NCI-H460 (cell line): ENCODE measurements at regions not wholly inside any gene's neighbourhood (a gene's known extent, or its start where the extent isn't known, plus 50 kb on each side); places are given as distances from the start of the nearest gene placed in this dataset.
"Not testable (repeated sequence)": the region's sequence is repeated elsewhere in the genome, so short reads cannot be mapped to it uniquely, and the experiment has no call there.

Experiments used
- DNase-seq: peaks from one replicate; pipeline ENCODE4 v3.0.0-alpha.2; 2016; ENCODE audit warnings: low read depth; ENCODE audit errors: extremely low read depth

DNA sequence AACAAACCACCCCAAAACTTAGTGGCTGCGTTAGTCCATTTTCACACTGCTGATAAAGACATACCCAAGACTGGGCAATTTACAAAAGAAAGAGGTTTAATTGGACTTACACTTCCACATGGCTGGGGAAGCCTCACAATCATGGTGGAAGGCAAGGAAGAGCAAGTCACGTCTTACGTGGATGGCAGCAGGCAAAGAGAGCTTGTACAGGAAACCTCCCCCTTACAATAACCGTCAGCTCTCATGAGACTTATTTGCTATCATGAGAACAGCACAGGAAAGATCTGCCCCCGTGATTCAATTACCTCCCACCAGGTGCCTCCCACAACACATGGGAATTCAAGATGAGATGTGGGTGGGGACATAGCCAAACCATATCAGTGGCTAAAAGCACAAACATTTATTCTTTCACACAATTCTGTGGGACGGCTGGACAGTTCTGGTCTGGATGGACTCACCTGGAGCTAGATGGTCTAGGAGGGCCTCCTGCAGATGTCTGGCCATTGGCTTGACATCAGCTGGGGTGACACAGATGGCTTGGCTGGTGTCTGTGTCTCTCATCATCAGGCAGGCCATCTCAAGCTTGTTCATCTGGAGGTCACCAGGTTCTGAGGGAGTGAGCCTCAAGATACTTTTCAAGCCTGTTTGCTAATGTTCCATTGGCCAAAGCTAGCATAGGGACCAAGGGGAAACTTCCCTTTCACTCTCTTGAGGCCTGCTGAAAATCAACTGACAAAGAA is 104.1 kb downstream of the SMIM20 start:
- DNase-seq = not testable (repeated sequence)

DNA sequence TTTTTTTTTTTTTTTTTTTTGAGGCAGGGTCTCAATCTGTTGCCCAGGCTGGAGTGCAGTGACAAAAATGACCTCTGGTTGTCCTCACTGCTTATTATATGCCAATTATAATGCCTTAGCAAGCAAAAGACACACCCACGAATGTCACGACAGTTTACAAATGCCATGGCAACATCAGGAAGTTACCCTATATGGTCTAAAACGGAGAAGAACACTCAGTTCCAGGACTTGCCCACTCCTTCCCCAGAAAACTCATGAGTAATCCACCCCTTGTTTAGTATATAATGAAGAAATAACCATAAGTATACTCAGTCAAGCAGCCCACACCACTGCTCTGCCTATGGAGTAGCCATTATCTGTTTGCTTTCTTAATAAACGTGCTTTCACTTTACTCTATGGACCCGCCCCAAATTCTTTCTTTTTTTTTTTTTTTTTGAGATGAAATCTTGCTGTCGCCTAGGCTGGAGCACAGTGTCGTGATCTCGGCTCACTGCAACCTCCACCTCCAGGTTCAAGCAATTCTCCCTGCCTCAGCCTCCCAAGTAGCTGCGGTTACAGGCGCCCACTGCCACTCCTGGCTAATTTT is 106.2 kb downstream of the SMIM20 start:
- DNase-seq = no peak

DNA sequence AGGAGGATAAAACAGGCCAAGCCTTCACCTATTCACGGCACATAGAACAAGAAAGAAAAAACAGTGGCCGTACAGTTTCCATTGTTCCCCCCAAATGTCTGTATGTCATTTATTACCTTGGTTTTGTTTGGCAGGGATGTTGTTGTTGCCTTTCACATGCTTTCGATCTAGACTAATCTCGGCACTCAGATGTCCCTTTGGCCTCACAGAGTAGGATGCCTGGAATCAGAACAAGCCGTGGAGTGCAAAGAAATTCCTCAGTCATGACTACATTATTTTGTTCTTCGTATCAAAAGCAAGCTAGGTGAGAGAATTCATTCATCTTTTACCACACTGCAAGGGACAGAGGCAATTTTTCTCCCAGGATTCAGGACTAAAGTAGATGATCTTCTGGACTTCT is 106.9 kb downstream of the SMIM20 start:
- DNase-seq = no peak

DNA sequence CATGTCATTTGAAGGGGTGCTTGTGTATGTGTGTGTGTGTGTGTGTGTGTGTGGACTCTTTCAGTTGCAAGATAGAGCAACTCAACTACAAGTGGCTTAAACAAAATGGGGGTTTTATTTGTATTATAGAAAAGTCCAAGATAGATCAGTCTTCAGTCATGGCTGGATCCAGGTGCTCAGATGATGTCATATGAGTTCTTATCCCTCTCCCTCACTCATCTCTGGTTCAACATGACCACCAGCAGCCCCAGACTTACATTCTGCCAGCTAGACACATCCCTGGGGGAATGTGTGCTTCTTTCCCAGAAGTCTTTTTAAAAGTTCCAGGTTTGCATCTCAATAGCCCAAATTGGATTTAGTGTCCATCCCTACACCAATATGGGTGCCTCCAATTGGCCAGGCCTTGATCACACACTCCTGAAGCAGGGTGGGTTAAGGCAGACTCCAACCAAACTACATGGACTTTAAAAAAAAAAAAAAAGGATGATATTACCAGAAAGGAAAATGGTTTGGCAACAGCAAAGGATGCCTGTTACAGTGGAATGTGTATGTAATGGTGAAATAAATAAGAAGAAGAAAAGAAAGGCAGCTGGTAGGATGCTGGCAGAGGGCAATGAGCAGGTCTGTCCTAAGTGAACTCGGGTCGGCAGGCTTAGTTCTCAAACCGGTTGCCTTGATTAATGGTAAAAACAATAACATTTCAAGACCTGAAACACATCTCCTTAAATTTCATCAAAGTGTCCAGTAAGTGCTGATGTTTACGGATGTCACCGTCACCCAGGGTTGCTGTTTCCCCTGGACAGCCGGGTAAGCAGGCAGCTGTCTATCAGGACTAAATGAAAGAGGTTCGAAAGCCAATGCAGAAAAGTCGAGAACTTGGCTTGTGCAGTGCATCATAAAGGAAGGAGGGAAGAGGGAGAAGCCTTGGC is 107.7 kb downstream of the SMIM20 start:
- DNase-seq = no peak

- peak; percentile 27 for DNase-seq
These were observed 108.6 kb downstream of the SMIM20 start for GRCh38 chr4:26022346-26023202.

DNA sequence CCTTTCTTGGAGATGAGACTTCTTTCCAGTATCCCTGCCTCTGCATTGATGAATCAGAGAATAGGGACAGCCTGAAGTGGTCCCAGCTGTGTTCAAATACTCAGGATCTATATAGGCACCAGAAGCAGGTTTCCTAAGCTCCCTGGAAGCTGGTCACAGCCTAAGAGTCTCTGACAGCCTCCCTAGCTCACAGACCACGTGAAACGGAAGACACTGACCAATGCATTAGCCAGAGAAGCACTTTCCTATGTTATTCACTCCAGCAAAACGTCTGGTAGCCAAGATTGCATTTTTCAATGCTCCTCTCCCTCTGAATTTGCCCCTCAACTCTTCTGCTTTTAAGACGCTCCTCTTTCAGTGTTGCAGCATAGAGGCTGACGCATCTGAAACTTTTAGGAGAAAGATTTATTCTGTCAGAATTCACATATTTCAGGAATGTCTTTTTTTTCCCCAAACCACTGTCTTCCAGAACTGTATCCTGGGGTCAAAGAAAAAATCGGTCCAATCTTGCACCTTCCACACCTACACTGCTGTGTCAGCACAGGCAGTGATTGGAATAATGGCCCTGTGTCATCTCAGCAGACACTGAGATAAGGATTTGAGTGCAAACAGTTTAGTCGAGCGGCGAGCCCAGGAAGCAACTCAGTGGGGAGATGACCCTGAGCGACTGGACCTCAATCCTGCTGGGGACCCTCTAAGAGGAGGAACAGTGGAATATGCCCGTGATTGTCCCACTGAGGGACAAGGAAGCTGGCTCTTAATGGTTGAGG is 109.4 kb downstream of the SMIM20 start:
- DNase-seq = no peak

DNA sequence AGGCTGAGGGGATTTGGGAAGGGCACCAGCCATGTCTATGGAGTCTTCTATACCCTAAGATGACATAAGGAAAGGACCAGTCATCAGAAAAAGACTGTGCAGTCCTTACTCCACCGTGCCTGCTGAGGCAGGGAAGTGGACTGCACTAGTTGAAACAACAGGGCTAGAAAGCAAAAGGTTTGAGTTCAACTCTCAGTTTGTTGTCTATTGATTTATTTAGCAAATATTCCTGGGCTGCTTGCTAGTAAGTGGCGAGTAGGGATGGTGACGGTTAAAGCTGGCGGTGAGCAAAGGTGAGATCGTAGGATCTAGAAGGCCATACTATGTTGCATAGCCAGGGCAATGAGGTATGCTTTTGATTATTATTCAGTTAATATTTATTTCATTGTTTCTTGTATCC is 110.1 kb downstream of the SMIM20 start:
- DNase-seq = no peak

DNA sequence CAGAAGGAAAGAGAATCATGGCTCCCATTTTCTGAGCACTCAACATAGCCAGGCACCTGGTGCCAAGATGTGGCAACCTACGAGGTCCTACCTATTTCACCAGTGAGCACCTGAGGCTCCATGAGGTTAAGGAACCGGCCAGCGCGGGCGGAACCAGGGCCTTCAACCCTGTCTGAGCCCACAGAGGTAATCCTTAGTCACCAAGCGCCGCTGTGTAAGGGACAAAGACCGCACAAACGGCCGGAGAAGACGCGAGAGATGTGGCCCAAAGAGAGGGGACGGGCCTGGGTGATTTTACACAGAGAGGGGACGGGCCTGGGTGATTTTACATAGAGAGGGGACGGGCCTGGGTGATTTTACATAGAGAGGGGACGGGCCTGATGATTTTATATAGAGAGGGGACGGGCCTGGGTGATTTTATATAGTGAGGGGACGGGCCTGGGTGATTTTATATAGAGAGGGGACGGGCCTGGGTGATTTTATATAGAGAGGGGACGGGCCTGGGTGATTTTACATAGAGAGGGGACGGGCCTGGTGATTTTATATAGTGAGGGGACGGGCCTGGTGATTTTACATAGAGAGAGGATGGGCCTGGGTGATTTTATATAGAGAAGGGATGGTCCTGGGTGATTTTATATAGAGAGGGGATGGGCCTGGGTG is 114.2 kb downstream of the SMIM20 start:
- no peak for DNase-seq

DNA sequence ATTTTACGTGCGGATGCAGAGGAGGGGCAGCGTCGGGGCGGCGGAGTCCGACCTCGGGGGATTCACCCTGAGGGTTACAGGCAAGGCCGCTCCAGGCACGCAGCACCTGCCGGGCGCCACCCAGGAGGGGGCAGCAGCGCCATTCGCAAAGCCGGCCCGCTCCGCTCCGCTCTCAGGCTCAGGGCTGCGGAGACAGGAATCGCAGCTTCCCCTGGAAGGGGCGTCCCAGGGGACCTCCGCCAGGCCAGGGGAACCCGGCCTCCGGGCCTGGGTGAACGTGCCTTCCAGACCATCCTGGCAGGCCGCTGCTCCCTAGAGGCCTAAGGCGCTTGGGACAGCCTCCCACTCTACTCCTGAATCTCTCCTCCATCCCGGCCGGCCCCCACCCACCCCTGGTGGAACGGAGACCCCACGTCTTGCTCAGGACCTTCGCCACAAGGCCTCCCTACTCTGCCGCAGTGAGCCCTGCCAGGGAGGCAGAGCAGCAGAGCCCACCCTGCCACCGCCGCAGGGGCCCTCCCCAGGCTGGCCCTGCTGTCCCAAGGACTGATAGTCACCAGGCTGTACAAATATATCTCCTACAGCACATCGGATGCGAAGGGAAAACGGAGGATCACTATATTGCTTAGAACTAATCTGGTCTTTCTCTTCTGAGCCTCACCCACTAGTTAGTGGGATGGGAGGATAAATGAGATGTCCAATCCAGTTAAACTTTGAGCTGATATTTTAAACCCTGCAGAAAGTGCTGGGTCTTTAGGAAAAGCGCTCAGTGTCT is 115.0 kb downstream of the SMIM20 start:
- DNase-seq = peak; percentile 30

DNA sequence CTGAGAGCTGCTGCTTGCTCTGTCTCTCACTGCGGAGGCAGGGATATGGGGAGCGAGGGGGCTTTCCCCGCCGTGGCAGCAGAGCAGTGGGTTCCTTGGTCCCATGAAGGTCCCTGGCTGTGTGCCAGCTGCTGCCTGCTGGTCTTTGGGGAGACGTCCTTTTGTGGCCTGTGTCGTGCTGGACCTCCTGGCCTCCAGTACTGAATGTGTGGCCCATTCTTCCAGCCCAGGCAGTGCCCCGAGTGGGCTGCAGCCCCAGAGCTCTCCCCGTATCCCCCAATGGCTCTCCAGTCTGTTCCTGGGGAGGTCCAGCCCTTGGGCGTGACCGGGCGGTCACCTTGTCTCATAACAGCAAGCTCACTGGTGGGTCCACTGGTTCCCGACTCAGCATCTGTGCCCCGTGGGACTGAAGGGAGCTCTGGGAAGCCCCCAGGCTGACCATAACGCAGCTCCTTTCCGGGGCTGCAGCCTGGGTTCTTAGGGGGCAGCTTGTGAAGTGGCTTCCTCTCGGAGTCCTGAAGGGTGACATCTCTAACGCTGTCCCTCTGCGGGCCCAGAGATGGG is 115.6 kb downstream of the SMIM20 start:
- DNase-seq = no peak

DNA sequence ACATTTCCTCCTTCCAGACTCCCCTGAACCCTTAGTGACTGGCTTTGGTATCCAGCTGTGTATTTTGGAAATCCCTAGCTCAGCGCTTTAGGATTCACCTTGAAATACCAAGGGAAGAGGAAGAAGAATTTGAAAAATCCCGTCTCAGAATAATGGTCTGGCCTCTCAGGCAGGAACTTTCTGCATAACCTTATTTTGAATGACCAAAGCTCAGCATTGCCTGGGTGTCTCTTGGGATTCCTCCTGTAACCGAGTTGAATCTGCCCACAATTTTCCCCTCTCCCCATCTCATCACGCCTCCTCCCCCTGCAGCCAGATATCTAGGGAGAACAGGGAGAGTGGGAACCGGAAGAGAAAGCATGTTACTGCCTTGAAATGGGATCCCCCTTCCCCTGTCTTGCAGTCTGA is 116.2 kb downstream of the SMIM20 start:
- no peak for DNase-seq

DNA sequence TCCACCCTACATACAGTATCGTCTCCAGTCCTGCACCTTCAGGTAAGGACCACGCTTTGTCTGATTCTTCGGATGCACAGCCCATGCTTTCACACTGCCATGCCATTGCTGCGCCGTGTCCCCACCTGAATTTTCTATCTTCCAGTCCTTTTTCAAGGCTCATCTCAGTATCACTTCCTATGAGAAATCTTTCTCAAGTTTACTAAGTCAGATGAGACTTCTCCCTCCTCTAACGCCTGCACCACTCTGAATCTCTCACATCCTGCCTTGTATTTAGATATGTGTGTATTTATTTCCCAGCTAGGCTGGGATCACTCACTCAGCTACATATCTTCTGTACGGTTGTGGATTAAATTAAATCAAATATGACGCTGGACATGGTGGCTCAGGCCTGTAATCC is 116.8 kb downstream of the SMIM20 start:
- DNase-seq = no peak

- no peak for DNase-seq
These were observed 117.7 kb downstream of the SMIM20 start for GRCh38 chr4:26031704-26032103.

DNA sequence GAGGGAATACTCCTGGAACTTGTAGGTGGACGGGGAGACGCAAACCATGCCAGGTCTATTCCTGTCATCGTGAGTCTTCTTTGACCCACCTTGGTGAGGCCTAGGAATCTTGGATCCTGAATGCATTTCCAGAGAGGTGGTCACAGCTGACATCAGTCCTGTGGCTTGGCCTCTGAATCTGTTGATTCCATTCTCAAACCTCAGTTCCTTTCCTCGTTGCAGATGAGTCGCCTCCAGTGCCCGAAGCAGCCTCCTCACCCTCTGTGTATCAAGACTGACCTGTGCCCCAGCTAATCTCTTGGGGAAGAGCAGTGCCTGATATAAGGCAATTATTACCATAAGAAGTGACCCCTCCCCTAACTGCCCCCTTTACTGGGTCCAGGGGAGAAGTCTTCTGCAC is 118.1 kb downstream of the SMIM20 start:
- no peak for DNase-seq

GRCh38 chr4:26032630-26033317 is 118.8 kb downstream of the SMIM20 start:
- no peak for DNase-seq

GRCh38 chr4:26033389-26033788 is 119.4 kb downstream of the SMIM20 start:
- DNase-seq = no peak

- no peak for DNase-seq
These were observed 120.8 kb downstream of the SMIM20 start for GRCh38 chr4:26034849-26035248.

DNA sequence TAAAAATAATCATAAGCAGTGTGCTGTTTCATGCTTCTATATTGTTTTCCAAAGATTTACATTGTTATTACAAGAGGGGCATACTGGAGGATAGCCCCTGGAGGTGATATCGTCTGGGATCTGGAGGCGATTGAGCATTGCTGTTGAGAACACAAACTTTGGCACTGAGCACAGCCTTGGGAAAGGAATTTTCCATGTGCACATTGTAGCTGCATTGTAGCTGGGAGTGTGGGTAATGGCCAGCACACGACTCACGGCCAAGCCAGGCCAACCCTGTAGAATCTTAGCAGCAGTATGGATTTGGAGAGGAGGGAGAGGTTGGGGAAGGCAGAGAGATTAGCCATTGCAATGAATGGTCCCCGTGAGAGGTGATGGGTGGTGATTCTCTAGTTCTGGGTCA is 121.9 kb downstream of the SMIM20 start:
- no peak for DNase-seq
